Karpas-422 (cell line): ENCODE measurements at regions not wholly inside any gene's neighbourhood (a gene's known extent, or its start where the extent isn't known, plus 50 kb on each side); places are given as distances from the start of the nearest gene placed in this dataset.
"Not testable (repeated sequence)": the region's sequence is repeated elsewhere in the genome, so short reads cannot be mapped to it uniquely, and the experiment has no call there.

Experiments
- DNase-seq: peaks from one replicate; pipeline ENCODE4 v3.0.0-alpha.2; 2015
- H2AFZ ChIP-seq: fragments of 200-600 bp; sonication (generic); 2 replicates; pipeline ENCODE4 v1.6.1; 2014; ENCODE audit warnings: antibody characterized with exemption, low read length, mixed read lengths
- H3K27ac ChIP-seq: fragments of 200-600 bp; sonication (generic); 2 replicates; pipeline ENCODE4 v1.5.1; 2014; ENCODE audit warnings: mild to moderate bottlenecking, low read length, moderate library complexity
- H3K27me3 ChIP-seq: fragments of 200-600 bp; sonication (generic); 2 replicates; pipeline ENCODE4 v1.6.1; 2014; ENCODE audit warnings: low read length, mixed read lengths
- H3K36me3 ChIP-seq: fragments of 200-600 bp; sonication (generic); 2 replicates; pipeline ENCODE4 v1.6.1; 2014; ENCODE audit warnings: low read length, mixed read lengths; ENCODE audit not compliant: insufficient read depth
- H3K4me1 ChIP-seq: fragments of 200-600 bp; sonication (generic); 2 replicates; pipeline ENCODE4 v1.6.1; 2014; ENCODE audit warnings: mild to moderate bottlenecking, low read length, mixed read lengths
- H3K4me2 ChIP-seq: fragments of 200-600 bp; sonication (generic); 2 replicates; pipeline ENCODE4 v1.6.1; 2014; ENCODE audit warnings: low read length, low read depth, mild to moderate bottlenecking; ENCODE audit not compliant: poor library complexity, severe bottlenecking
- H3K4me3 ChIP-seq: fragments of 200-600 bp; sonication (generic); 2 replicates; pipeline ENCODE4 v1.5.1; 2014; ENCODE audit warnings: mild to moderate bottlenecking, antibody characterized with exemption, low read length, mixed read lengths
- H3K79me2 ChIP-seq: fragments of 200-600 bp; sonication (generic); 2 replicates; pipeline ENCODE4 v1.6.1; 2014; ENCODE audit warnings: mild to moderate bottlenecking, low read length, mixed read lengths
- H3K9ac ChIP-seq: fragments of 200-600 bp; sonication (generic); 2 replicates; pipeline ENCODE4 v1.6.0; 2014; ENCODE audit warnings: low read length
- H3K9me2 ChIP-seq: fragments of 200-600 bp; sonication (generic), shearing (Covaris generic); replicated peaks from 2 replicates; pipeline ENCODE4 v1.6.0; 2014; ENCODE audit warnings: mild to moderate bottlenecking, low read length, moderate library complexity; ENCODE audit not compliant: insufficient read depth
- H3K9me3 ChIP-seq: fragments of 300-700, 200-600 bp; sonication (generic); 2 replicates; pipeline ENCODE4 v1.6.1; 2014; ENCODE audit warnings: low read length, mixed read lengths
- H4K20me1 ChIP-seq: fragments of 200-600 bp; sonication (generic); 2 replicates; pipeline ENCODE4 v1.6.1; 2014; ENCODE audit warnings: mild to moderate bottlenecking, antibody characterized with exemption, low read length, low read depth; ENCODE audit not compliant: insufficient read depth

DNA sequence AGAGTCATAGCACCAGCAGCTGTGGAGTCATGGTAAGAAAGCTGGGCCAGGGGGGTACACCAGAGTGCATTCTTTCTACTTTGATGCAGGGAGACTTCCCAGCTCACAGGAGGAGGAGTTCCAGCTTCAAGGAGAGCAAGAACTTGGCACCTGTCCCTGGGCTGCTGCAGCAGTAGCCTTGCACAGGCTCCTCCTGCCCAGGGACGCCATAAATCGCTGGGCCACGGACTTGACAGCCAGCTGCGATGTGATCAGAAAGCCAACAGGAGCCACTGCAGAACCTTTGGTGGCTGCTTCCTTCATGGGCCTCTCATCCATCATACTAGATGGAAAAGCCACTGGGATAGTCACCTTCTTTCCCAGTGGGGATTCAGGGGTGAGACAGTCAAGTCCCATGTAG lies 234.7 kb downstream of the NMUR2 start:
- DNase-seq, result no peak
- Histone ChIP-seq H3K9me2 (no peaks in the 10 kb centered on the region), H3K4me2 (no peak overlapping the region), H3K9ac (no peak overlapping the region), H3K4me1 (no peaks in the 10 kb centered on the region), H3K27ac (no peak overlapping the region), H4K20me1 (no peaks in the 10 kb centered on the region), H3K9me3 (no peaks in the 10 kb centered on the region), H3K27me3 (no peaks in the 10 kb centered on the region), H3K4me3 (no peak overlapping the region), H3K79me2 (no peaks in the 10 kb centered on the region), H2AFZ (no peak overlapping the region), H3K36me3 (no peaks in the 10 kb centered on the region)

DNA sequence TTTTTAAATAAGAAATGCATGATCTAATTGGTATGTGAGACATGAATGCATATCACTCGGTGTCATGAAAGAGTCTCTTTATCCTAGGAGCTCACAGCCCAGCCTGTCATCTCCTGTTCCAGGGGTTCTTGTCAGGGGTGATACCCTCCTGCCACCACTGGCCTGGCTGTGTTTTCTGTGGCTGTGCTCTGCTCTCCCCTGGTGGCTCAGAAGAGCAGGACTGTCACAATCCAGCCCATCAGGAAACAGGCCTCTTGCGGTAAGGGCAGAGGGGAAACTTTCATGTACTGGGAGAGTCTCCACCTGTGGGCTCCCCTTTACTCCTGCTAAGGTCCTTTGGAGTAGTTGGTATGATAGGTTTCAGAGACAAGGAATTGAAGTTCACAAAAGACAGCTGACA lies 240.2 kb upstream of the GLRA1 start:
- Histone ChIP-seq H4K20me1 (no peaks in the 10 kb centered on the region), H3K79me2 (no peaks in the 10 kb centered on the region), H3K27me3 (no peaks in the 10 kb centered on the region), H3K4me1 (no peaks in the 10 kb centered on the region), H3K9me2 (no peaks in the 10 kb centered on the region), H3K4me3 (no peak overlapping the region), H3K27ac (no peak overlapping the region), H3K9ac (no peak overlapping the region), H2AFZ (no peak overlapping the region), H3K9me3 (no peaks in the 10 kb centered on the region), H3K36me3 (no peaks in the 10 kb centered on the region), H3K4me2 (no peak overlapping the region)
- DNase-seq, result no peak

DNA sequence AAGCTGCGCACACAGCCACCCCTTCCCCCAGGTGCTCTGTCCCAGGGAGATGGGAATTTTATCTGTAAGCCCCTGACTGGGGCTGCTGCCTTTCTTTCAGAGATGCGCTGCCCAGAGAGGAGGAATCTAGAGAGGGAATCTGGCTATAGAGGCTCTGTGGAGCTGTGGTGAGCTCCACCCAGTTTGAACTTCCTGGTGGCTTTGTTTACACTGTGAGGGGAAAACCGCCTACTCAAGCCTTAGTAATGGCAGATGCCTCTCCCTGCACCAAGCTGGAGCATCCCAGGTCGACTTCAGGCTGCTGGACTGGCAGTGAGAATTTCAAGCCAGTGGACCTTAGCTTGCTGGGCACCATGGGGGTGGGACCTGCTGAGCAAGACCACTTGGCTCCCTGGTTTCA lies 235.2 kb upstream of the GLRA1 start:
- H3K9ac ChIP-seq, DNase-seq, H2AFZ ChIP-seq, H3K27me3 ChIP-seq, H3K4me3 ChIP-seq, H3K27ac ChIP-seq, H3K36me3 ChIP-seq, H3K4me2 ChIP-seq, H3K9me3 ChIP-seq, H4K20me1 ChIP-seq, H3K79me2 ChIP-seq, H3K4me1 ChIP-seq, H3K9me2 ChIP-seq: not testable (repeated sequence)

DNA sequence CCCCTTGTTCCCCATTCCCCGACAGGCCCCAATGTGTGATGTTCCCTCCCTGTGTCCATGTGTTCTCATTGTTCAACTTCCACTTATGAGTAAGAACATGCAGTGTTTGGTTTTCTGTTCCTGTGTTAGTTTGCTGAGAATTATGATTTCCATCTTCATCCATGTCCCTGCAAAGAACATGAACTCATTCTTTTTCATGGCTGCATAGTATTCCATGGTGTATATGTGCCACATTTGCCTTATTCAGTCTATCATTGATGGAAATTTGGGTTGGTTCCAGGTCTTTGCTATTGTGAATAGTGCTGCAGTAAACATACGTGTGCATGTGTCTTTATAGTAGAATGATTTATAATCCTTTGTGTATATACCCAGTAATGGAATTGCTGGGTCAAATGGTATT lies 229.8 kb upstream of the GLRA1 start:
- not testable (repeated sequence) for H3K4me3 ChIP-seq, H3K4me2 ChIP-seq, H3K9me2 ChIP-seq, H2AFZ ChIP-seq, H3K9ac ChIP-seq, H3K27ac ChIP-seq, H4K20me1 ChIP-seq, DNase-seq, H3K9me3 ChIP-seq, H3K4me1 ChIP-seq, H3K27me3 ChIP-seq, H3K36me3 ChIP-seq, H3K79me2 ChIP-seq

DNA sequence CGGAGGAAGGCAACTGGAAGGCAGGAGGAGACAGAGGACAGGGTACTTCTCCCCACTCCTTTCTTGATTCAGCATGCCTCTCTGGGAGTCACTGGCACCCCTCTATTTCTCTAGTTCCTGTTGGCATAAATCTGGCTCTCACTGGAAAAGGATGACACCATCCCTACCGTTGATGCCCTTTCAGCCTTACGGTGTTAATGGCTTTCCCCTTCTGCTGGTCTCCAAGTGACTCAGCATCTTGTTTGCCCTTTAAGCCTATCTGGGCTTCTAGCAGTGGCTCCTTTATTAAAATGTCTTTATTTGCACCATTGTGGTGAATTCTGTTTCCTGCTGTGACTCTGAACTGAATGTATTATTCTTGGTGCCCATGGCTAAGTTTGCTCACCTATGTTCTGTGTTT lies 227.3 kb upstream of the GLRA1 start:
- H3K4me3 ChIP-seq, result no peak overlapping the region
- no peaks in the 10 kb centered on the region for H3K4me1 ChIP-seq
- H3K27me3 ChIP-seq, result no peaks in the 10 kb centered on the region
- H4K20me1 ChIP-seq, result no peaks in the 10 kb centered on the region
- no peak overlapping the region for H3K9ac ChIP-seq
- H3K27ac ChIP-seq, result no peak overlapping the region
- no peaks in the 10 kb centered on the region for H3K79me2 ChIP-seq
- no peak overlapping the region for H2AFZ ChIP-seq
- no peaks in the 10 kb centered on the region for H3K9me2 ChIP-seq
- H3K36me3 ChIP-seq, result no peaks in the 10 kb centered on the region
- H3K9me3 ChIP-seq, result no peaks in the 10 kb centered on the region
- no peak overlapping the region for H3K4me2 ChIP-seq
- DNase-seq, result no peak

- Histone ChIP-seq H3K9me2 (no peaks in the 10 kb centered on the region), H3K4me1 (no peaks in the 10 kb centered on the region), H3K4me3 (no peak overlapping the region), H3K9me3 (no peaks in the 10 kb centered on the region), H3K27me3 (no peaks in the 10 kb centered on the region), H3K79me2 (no peaks in the 10 kb centered on the region), H2AFZ (no peak overlapping the region), H3K4me2 (no peak overlapping the region), H3K9ac (no peak overlapping the region), H3K27ac (no peak overlapping the region), H3K36me3 (no peaks in the 10 kb centered on the region), H4K20me1 (no peaks in the 10 kb centered on the region)
- no peak for DNase-seq
Measured at GRCh38 chr5:152151113-152151512, 226.5 kb upstream of the GLRA1 start.

- H3K36me3 ChIP-seq, result no peaks in the 10 kb centered on the region
- no peaks in the 10 kb centered on the region for H3K79me2 ChIP-seq
- H3K9me3 ChIP-seq, result no peaks in the 10 kb centered on the region
- no peaks in the 10 kb centered on the region for H3K4me1 ChIP-seq
- no peak overlapping the region for H3K4me2 ChIP-seq
- H3K4me3 ChIP-seq, result no peak overlapping the region
- no peaks in the 10 kb centered on the region for H3K9me2 ChIP-seq
- H2AFZ ChIP-seq, result no peak overlapping the region
- no peak overlapping the region for H3K27ac ChIP-seq
- H3K9ac ChIP-seq, result no peak overlapping the region
- H4K20me1 ChIP-seq, result no peaks in the 10 kb centered on the region
- no peaks in the 10 kb centered on the region for H3K27me3 ChIP-seq
- no peak for DNase-seq
Measured at GRCh38 chr5:152147286-152147685, 222.6 kb upstream of the GLRA1 start.

- Histone ChIP-seq H2AFZ (no peak overlapping the region), H3K4me1 (no peaks in the 10 kb centered on the region), H3K4me3 (no peak overlapping the region), H3K27me3 (no peaks in the 10 kb centered on the region), H3K36me3 (no peaks in the 10 kb centered on the region), H3K9me2 (no peaks in the 10 kb centered on the region), H3K4me2 (no peak overlapping the region), H3K9me3 (no peaks in the 10 kb centered on the region), H4K20me1 (no peaks in the 10 kb centered on the region), H3K79me2 (no peaks in the 10 kb centered on the region), H3K9ac (no peak overlapping the region), H3K27ac (no peak overlapping the region)
- DNase-seq, result no peak
Measured at GRCh38 chr5:152146566-152146965, 221.9 kb upstream of the GLRA1 start.

DNA sequence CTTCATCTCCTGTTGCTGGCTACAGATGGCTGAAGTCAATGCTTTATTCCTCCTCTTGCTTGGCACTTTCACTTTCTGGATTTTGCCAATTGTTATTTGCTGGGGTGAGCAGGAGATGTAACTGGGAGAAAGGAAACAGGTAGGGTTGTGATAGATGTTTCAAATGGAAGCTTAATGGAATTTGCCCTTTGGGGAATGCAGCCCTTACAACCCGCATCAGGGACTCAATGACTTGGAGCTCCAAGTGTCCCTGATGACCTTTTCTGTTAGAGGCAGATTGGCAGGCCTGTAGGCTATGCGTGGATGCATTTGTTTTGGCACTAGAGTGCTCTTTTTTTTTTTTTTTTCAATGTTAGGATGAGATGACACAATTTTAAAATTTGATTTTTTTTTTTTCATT lies 219.9 kb upstream of the GLRA1 start:
- no peak overlapping the region for H2AFZ ChIP-seq
- DNase-seq, result no peak
- no peaks in the 10 kb centered on the region for H3K27me3 ChIP-seq
- no peak overlapping the region for H3K4me2 ChIP-seq
- H3K36me3 ChIP-seq, result no peaks in the 10 kb centered on the region
- H4K20me1 ChIP-seq, result no peaks in the 10 kb centered on the region
- H3K9ac ChIP-seq, result no peak overlapping the region
- H3K4me1 ChIP-seq, result no peaks in the 10 kb centered on the region
- no peaks in the 10 kb centered on the region for H3K9me2 ChIP-seq
- H3K4me3 ChIP-seq, result no peak overlapping the region
- H3K9me3 ChIP-seq, result no peaks in the 10 kb centered on the region
- no peaks in the 10 kb centered on the region for H3K79me2 ChIP-seq
- H3K27ac ChIP-seq, result no peak overlapping the region
